ENCODE measurements at regions not wholly inside any gene's neighbourhood (a gene's known extent, or its start where the extent isn't known, plus 50 kb on each side); places are given as distances from the start of the nearest gene placed in this dataset.

DNA sequence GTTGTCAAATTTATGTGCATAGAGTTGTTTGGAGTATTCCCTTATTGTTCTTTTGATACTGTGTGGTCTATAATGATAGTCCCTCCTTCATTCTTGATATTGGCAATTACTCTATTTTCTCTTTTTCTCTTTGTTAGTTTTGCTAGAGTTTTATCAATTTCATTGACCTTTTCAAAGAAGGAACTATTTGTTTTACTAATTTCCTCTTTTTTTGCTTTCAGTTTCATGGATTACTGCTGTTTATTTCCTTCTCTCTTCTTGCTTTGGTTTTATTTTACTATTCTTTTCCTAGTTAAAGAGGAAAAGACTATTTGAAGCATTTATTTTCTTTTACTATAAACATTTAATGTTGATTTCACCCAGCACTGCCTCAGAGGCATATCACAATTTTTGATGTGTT, 250.9 kb upstream of the PELI2 start:
- TF ChIP-seq EZH2 (IDR thresholded peaks at IDR 0.05; ENCODE audit: low read length, missing control alignments) = no peak
- TF ChIP-seq, protein P1, sequence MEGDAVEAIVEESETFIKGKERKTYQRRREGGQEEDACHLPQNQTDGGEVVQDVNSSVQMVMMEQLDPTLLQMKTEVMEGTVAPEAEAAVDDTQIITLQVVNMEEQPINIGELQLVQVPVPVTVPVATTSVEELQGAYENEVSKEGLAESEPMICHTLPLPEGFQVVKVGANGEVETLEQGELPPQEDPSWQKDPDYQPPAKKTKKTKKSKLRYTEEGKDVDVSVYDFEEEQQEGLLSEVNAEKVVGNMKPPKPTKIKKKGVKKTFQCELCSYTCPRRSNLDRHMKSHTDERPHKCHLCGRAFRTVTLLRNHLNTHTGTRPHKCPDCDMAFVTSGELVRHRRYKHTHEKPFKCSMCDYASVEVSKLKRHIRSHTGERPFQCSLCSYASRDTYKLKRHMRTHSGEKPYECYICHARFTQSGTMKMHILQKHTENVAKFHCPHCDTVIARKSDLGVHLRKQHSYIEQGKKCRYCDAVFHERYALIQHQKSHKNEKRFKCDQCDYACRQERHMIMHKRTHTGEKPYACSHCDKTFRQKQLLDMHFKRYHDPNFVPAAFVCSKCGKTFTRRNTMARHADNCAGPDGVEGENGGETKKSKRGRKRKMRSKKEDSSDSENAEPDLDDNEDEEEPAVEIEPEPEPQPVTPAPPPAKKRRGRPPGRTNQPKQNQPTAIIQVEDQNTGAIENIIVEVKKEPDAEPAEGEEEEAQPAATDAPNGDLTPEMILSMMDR (conservative IDR thresholded peaks at IDR 0.05 in 1 of 2, IDR thresholded peaks at IDR 0.05 in 1 of 2; ENCODE audit: low read depth in 1 of 2, low read length in 2 of 2) = no peak
